Lower lobe of right lung (tissue), 2 donors: ENCODE measurements at regions not wholly inside any gene's neighbourhood (a gene's known extent, or its start where the extent isn't known, plus 50 kb on each side); places are given as distances from the start of the nearest gene placed in this dataset.

Source experiments
- ATAC-seq, 2 donors: fragments of 200-7000 bp; cut with Tn5 transposase; one replicate each; pipeline ENCODE4 v1.9.1; 2020 to 2022; ENCODE audit warnings: mild to moderate bottlenecking in 2 of 2, moderate library complexity in 2 of 2
- DNase-seq: peaks from one replicate; pipeline ENCODE4 v3.0.0-alpha.2; 2020
- H3K27ac ChIP-seq: fragments of 200-600 bp; one replicate; pipeline ENCODE4 v1.8.0; 2022
- H3K27me3 ChIP-seq: fragments of 200-600 bp; one replicate; pipeline ENCODE4 v1.8.0; 2022; ENCODE audit warnings: low read depth
- H3K36me3 ChIP-seq: fragments of 200-600 bp; one replicate; pipeline ENCODE4 v1.8.0; 2022; ENCODE audit warnings: mild to moderate bottlenecking
- H3K4me1 ChIP-seq: fragments of 200-600 bp; one replicate; pipeline ENCODE4 v1.8.0; 2022
- H3K4me3 ChIP-seq: fragments of 200-600 bp; one replicate; pipeline ENCODE4 v1.8.0; 2022; ENCODE audit warnings: mild to moderate bottlenecking
- H3K9me3 ChIP-seq: fragments of 200-600 bp; one replicate; pipeline ENCODE4 v1.8.0; 2022
- intact Hi-C: fragments of 100-400 bp; cut with DNase I; formaldehyde crosslinking; loops from one replicate; pipeline ENCODE4 v1.11.0; 2022
- TF ChIP-seq, protein P1 (sequence below): fragments of 200-600 bp; IDR thresholded peaks from one replicate; pipeline ENCODE4 v1.8.0; 2022; ENCODE audit warnings: antibody characterized with exemption, mild to moderate bottlenecking
- donor health status: DM: no; HTN: yes; CAD: no; lungs with severe emphysema.

DNA sequence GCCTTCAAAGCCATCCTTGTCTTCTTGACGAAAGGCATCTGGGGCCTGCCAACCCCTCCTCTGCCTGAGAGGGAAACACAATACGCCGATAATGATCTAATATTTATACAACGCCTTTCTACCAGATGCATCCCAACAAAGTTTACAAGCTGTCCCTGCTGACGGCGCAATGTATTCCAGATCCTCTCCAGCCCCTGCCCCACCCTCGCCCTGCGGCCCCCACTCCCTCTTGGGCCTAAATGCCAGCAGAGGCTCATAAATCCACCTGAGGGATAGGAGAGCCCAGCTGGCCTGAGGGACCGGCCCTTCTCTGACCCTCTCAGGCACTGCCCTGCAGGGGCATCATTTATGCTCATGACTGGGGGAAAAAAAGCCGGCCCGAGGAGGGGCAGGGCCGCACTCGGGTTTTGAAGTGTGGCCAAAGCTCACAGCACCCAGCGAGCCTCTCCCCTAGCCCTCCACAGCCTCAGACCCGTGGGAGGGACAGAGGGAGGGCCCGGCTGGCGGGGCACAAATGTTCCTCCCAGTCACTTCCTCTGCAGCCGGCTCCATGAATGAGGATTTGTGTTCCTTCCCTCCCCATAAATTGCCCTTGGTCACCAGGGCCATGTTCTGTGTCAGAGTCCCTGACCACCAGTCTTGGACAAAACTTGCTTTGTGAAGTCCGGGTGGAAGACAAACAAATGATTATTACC lies 140.3 kb downstream of the FOXD2 start:
- Histone ChIP-seq H3K36me3 (no peaks in the 10 kb centered on the region), H3K27ac (peak overlapping the region; percentile 69), H3K4me1 (no peaks in the 10 kb centered on the region), H3K27me3 (no peaks in the 10 kb centered on the region), H3K4me3 (no peak overlapping the region), H3K9me3 (no peaks in the 10 kb centered on the region)
- DNase-seq (no peak), ATAC-seq (peak; percentile 31 to 40)
- TF ChIP-seq, protein P1, sequence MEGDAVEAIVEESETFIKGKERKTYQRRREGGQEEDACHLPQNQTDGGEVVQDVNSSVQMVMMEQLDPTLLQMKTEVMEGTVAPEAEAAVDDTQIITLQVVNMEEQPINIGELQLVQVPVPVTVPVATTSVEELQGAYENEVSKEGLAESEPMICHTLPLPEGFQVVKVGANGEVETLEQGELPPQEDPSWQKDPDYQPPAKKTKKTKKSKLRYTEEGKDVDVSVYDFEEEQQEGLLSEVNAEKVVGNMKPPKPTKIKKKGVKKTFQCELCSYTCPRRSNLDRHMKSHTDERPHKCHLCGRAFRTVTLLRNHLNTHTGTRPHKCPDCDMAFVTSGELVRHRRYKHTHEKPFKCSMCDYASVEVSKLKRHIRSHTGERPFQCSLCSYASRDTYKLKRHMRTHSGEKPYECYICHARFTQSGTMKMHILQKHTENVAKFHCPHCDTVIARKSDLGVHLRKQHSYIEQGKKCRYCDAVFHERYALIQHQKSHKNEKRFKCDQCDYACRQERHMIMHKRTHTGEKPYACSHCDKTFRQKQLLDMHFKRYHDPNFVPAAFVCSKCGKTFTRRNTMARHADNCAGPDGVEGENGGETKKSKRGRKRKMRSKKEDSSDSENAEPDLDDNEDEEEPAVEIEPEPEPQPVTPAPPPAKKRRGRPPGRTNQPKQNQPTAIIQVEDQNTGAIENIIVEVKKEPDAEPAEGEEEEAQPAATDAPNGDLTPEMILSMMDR, result no peak
- intact Hi-C loops, result no loop called here

DNA sequence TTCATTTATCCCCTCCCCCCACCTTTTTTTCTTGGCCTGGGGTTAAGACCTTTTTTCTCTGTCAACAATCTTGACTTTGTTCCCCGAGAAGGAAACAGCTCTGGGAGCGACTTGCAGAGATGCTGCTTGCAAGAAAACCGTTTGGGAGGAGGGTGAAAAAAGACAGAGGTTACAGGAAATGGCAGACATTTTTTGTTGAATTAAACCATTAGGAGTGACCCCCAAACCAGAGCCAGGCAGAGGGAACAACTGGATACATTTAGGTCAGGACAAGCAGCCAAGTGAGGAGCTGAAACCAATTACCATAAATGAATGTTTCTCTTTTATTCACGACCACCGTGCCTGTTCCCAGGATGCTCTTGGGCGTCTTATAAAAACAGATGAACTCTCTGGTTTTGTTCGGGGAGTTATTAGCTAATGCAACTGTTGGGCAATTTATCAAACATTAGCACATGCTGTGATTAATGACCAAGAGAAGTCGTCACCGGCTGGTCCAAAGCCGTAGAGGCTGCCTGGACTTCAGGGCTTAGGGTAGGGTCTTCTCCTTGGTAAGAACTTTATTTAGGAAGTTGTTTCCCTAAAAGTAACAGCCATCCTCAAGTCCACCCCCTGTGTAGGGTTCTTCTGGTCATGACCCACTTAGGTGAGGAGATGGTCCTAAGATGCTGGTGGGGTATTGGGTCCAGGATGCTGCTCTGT lies 141.0 kb downstream of the FOXD2 start:
- Histone ChIP-seq H3K4me3 (no peak overlapping the region), H3K4me1 (no peaks in the 10 kb centered on the region), H3K27me3 (no peaks in the 10 kb centered on the region), H3K9me3 (no peaks in the 10 kb centered on the region), H3K27ac (peak overlapping the region; percentile 69), H3K36me3 (no peaks in the 10 kb centered on the region)
- intact Hi-C loops, result no loop called here
- TF ChIP-seq, protein P1, result no peak
- DNase-seq (no peak), ATAC-seq (no peak)

DNA sequence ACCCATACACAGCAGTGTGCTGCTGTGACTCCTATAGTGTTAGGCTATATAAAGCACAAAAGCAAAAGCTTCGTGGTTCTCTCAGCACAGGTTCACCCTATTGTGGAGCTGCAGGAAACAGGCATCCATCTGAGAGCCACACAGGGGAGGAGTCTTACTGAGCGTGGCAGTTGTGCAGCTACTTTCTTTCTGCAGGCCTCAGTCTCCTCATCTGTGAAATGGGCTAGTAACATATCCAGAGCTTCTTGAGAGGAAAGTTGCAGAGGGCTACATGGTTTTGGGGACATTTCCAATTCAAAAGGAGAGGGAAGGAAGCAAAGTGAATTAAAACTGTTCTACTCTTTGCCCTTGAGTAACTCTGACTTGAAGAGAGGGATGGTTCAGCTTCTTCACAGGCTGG lies 142.0 kb downstream of the FOXD2 start:
- DNase-seq (no peak), ATAC-seq (no peak)
- Histone ChIP-seq H3K36me3 (no peaks in the 10 kb centered on the region), H3K9me3 (no peaks in the 10 kb centered on the region), H3K27ac (no peak overlapping the region), H3K4me3 (no peak overlapping the region), H3K4me1 (peaks cover 7% of the 10 kb centered on the region), H3K27me3 (no peaks in the 10 kb centered on the region)
- intact Hi-C loops, result no loop called here
- TF ChIP-seq, protein P1, result no peak

DNA sequence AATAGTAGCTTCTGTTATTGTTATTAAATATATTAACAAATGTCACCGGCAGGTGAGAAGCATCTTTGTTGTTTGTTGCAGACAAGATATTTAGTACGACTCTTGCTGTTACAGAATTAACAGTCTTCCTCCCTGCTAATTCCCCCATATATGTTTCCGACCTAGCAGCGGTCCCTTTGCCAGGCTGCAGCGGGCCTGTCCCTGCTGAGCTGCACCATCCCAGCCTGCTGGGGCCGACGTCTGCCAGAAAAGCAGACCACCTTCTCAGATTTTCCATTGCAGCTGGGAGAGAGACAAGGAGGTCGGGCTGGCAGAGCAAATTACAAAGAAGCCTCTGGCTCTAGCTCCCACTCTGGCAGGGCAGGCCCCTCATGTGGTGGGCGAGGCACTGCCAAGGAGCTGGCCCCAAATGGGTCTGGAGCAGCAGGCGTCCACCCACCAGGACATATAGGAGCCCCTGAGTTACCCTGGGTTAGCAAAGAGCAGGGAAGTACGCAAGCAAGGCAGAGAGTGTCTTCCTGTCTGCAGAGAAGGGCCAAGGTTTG lies 142.7 kb downstream of the FOXD2 start:
- intact Hi-C loops, result no loop called here
- no peak for DNase-seq
- Histone ChIP-seq H3K9me3 (no peaks in the 10 kb centered on the region), H3K4me1 (peaks cover 9% of the 10 kb centered on the region), H3K36me3 (no peaks in the 10 kb centered on the region), H3K4me3 (no peak overlapping the region), H3K27me3 (no peaks in the 10 kb centered on the region), H3K27ac (no peak overlapping the region)
- TF ChIP-seq, protein P1, result no peak
- no peak for ATAC-seq

DNA sequence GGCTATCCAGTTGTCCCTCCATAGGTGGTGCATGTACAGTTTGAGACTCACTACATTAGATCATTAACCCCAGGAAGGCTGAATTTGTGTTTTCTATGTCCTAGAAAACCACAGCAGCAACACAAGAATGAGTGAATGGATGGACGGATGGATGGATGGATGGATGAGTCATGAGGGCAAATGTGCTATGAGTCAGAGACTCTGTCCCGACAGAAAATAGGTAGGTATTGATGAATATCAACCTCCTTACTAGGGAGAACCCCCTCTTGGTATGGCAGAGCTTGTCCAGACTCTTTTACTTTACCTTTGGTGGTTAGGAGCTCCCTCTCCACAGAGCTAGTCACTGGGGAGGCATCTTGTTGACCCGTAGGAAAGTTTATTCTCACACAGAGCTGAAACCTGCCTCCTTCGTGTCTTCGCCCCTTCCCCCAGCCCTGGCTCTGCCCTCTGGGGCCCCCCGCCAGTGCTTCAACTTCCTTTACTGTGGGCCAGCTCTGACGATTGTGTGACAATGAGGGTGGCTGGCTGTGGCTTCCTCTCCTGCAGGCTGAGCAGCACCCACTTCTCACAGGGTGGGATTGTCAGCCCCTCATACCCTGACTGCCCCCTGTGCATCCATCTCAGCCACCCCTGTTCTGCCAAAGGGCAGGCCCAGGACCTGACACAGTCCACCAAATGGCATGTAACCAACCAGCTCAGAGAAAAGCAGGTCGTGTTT lies 145.2 kb downstream of the FOXD2 start:
- Histone ChIP-seq H3K36me3 (no peaks in the 10 kb centered on the region), H3K27me3 (no peaks in the 10 kb centered on the region), H3K4me3 (no peak overlapping the region), H3K27ac (no peak overlapping the region), H3K9me3 (no peaks in the 10 kb centered on the region), H3K4me1 (peaks cover 9% of the 10 kb centered on the region)
- intact Hi-C loops, result no loop called here
- DNase-seq (no peak), ATAC-seq (no peak)
- TF ChIP-seq, protein P1, result no peak
